ENCODE measurements at regions not wholly inside any gene's neighbourhood (a gene's known extent, or its start where the extent isn't known, plus 50 kb on each side); places are given as distances from the start of the nearest gene placed in this dataset.
"Not testable (repeated sequence)": the region's sequence is repeated elsewhere in the genome, so short reads cannot be mapped to it uniquely, and the experiment has no call there.

GRCh38 chr10:130516141-130516735 lies 380.0 kb downstream of the GLRX3 start:
- no peak overlapping the region for H3K27ac ChIP-seq (ENCODE audit: low read length)
- ATAC-seq (replicated peaks in 1 of 4) (no peak), DNase-seq (no peak)
- no peak overlapping the region for H3K4me3 ChIP-seq (ENCODE audit: control insufficient read depth in 1 of 2, extremely low read depth in 1 of 2, low read length in 1 of 2)
- Mint-ChIP-seq H3K9me3 (peaks cover 0 to 9% (median 4%) of the 10 kb centered on the region in 3 donors), H3K27ac (no peak overlapping the region), H3K4me3 (no peak overlapping the region), H3K27me3 (peaks cover 0 to 10% of the 10 kb centered on the region in 2 donors), H3K4me1 (no peaks in the 10 kb centered on the region), H3K36me3 (no peaks in the 10 kb centered on the region)
- no peaks in the 10 kb centered on the region for H3K9me3 ChIP-seq
- ChIA-PET POLR2A (no interaction called here), CTCF (no interaction called here)
- WGBS (ENCODE audit: insufficient coverage) = 61% methylated on average over 2 of the region's 4 CpGs
- no peaks in the 10 kb centered on the region for H3K4me1 ChIP-seq (ENCODE audit: control insufficient read depth in 1 of 2, extremely low read depth in 1 of 2, insufficient read depth in 2 of 2, low read length in 2 of 2)
- peaks cover 0 to 7% of the 10 kb centered on the region in 2 experiments for H3K27me3 ChIP-seq (replicated peaks in 1 of 2; ENCODE audit: control insufficient read depth in 2 of 2, extremely low read depth in 1 of 2, insufficient read depth in 2 of 2, low read length in 1 of 2)
- H3K36me3 ChIP-seq (ENCODE audit: control insufficient read depth in 2 of 2, extremely low read depth in 1 of 2, insufficient read depth in 1 of 2, low read length in 1 of 2) = no peaks in the 10 kb centered on the region

- H3K4me1 Mint-ChIP-seq, POLR2A ChIA-PET: not testable (repeated sequence)
Measured at GRCh38 chr10:130518921-130519320, 382.7 kb downstream of the GLRX3 start.

GRCh38 chr10:130519791-130520190 lies 383.6 kb downstream of the GLRX3 start:
- H3K4me1 ChIP-seq (ENCODE audit: control insufficient read depth in 1 of 2, extremely low read depth in 1 of 2, insufficient read depth in 2 of 2, low read length in 2 of 2) = no peaks in the 10 kb centered on the region
- H3K4me3 Mint-ChIP-seq = no peak overlapping the region
- no peaks in the 10 kb centered on the region for H3K4me1 Mint-ChIP-seq
- H3K27ac Mint-ChIP-seq = no peak overlapping the region
- DNase-seq (no peak), ATAC-seq (replicated peaks in 1 of 4) (no peak)
- H3K27me3 Mint-ChIP-seq = peaks cover 0 to 3% of the 10 kb centered on the region in 2 donors
- CTCF ChIA-PET = no interaction called here
- peaks cover 0 to 7% of the 10 kb centered on the region in 2 experiments for H3K27me3 ChIP-seq (replicated peaks in 1 of 2; ENCODE audit: control insufficient read depth in 2 of 2, extremely low read depth in 1 of 2, insufficient read depth in 2 of 2, low read length in 1 of 2)
- no peak overlapping the region for H3K4me3 ChIP-seq (ENCODE audit: control insufficient read depth in 1 of 2, extremely low read depth in 1 of 2, low read length in 1 of 2)
- no peak overlapping the region for H3K27ac ChIP-seq (ENCODE audit: low read length)
- peaks cover 0 to 9% (median 4%) of the 10 kb centered on the region in 3 donors for H3K9me3 Mint-ChIP-seq
- H3K9me3 ChIP-seq = no peaks in the 10 kb centered on the region
- POLR2A ChIA-PET = no interaction called here
- H3K36me3 Mint-ChIP-seq = no peaks in the 10 kb centered on the region
- 91% methylated on average over 8 of the region's 9 CpGs for WGBS (ENCODE audit: insufficient coverage)
- H3K36me3 ChIP-seq (ENCODE audit: control insufficient read depth in 2 of 2, extremely low read depth in 1 of 2, insufficient read depth in 1 of 2, low read length in 1 of 2) = no peaks in the 10 kb centered on the region

More at GRCh38 chr10:130518921-130519320, 382.7 kb downstream of the GLRX3 start:
- H3K9me3 ChIP-seq; H3K36me3 ChIP-seq (ENCODE audit: control insufficient read depth in 2 of 2, extremely low read depth in 1 of 2, insufficient read depth in 1 of 2, low read length in 1 of 2); H3K4me3 Mint-ChIP-seq; H3K27me3 ChIP-seq (replicated peaks in 1 of 2; ENCODE audit: control insufficient read depth in 2 of 2, extremely low read depth in 1 of 2, insufficient read depth in 2 of 2, low read length in 1 of 2); H3K4me1 ChIP-seq (ENCODE audit: control insufficient read depth in 1 of 2, extremely low read depth in 1 of 2, insufficient read depth in 2 of 2, low read length in 2 of 2); H3K4me3 ChIP-seq (ENCODE audit: control insufficient read depth in 1 of 2, extremely low read depth in 1 of 2, low read length in 1 of 2); CTCF ChIA-PET; H3K27ac Mint-ChIP-seq; H3K9me3 Mint-ChIP-seq; ATAC-seq (replicated peaks in 1 of 4); H3K27ac ChIP-seq (ENCODE audit: low read length); H3K36me3 Mint-ChIP-seq; DNase-seq; H3K27me3 Mint-ChIP-seq: not testable (repeated sequence)
- WGBS (ENCODE audit: insufficient coverage) = no CpG with 5 or more reads among the region's 13 CpGs

GRCh38 chr10:130531312-130531711 lies 395.1 kb downstream of the GLRX3 start:
- Histone ChIP-seq H3K27ac (ENCODE audit: low read length) (no peak overlapping the region), H3K4me1 (ENCODE audit: control insufficient read depth in 1 of 2, extremely low read depth in 1 of 2, insufficient read depth in 2 of 2, low read length in 2 of 2) (no peaks in the 10 kb centered on the region), H3K36me3 (ENCODE audit: control insufficient read depth in 2 of 2, extremely low read depth in 1 of 2, insufficient read depth in 1 of 2, low read length in 1 of 2) (no peaks in the 10 kb centered on the region), H3K4me3 (ENCODE audit: control insufficient read depth in 1 of 2, extremely low read depth in 1 of 2, low read length in 1 of 2) (no peak overlapping the region), H3K9me3 (no peaks in the 10 kb centered on the region), H3K27me3 (replicated peaks in 1 of 2; ENCODE audit: control insufficient read depth in 2 of 2, extremely low read depth in 1 of 2, insufficient read depth in 2 of 2, low read length in 1 of 2) (no peaks in the 10 kb centered on the region)
- WGBS (ENCODE audit: insufficient coverage) = 90% methylated on average over 8 of the region's 11 CpGs
- H3K27ac Mint-ChIP-seq = no peak overlapping the region
- DNase-seq (no peak), ATAC-seq (replicated peaks in 1 of 4) (no peak)
- H3K36me3 Mint-ChIP-seq = no peaks in the 10 kb centered on the region
- POLR2A ChIA-PET = interaction anchor here in 1 of 2 donors (0.6 kb wide), 1 partner anchor 767 kb away, joined by 8 read pairs; no protein-coding TSS in a partner anchor
- no peaks in the 10 kb centered on the region for H3K4me1 Mint-ChIP-seq
- H3K27me3 Mint-ChIP-seq = peaks cover 0 to 2% of the 10 kb centered on the region in 2 donors
- no peak overlapping the region for H3K4me3 Mint-ChIP-seq
- peaks cover 0 to 7% (median 7%) of the 10 kb centered on the region in 3 donors for H3K9me3 Mint-ChIP-seq
- CTCF ChIA-PET = no interaction called here

DNA sequence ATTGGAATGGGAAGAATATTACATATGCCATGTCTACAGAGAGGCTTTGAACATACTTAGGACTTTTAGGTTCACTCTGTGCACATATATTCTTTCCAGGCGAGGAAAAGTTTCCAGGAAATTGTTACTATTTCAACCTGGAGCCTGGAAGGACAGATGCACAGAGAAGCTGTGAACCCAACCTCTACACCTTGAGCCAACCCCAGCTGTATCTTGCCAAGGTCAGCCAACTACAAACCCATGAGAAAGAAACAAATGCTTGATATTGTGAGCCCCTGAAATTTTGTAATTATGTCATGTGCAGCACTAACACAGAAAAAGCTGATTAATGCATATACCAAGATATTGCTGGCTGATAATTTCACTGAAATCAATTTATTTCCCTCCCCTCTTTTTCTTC lies 404.9 kb downstream of the GLRX3 start:
- WGBS (ENCODE audit: insufficient coverage) = 57% methylated on average over 1 of the region's 1 CpG
- Mint-ChIP-seq H3K4me1 (no peaks in the 10 kb centered on the region), H3K27me3 (peaks cover 11 to 13% of the 10 kb centered on the region in 2 donors), H3K9me3 (peaks cover 0 to 16% (median 5%) of the 10 kb centered on the region in 3 donors), H3K36me3 (no peaks in the 10 kb centered on the region), H3K27ac (no peak overlapping the region), H3K4me3 (no peak overlapping the region)
- Histone ChIP-seq H3K27ac (ENCODE audit: low read length) (no peak overlapping the region), H3K4me1 (ENCODE audit: control insufficient read depth in 1 of 2, extremely low read depth in 1 of 2, insufficient read depth in 2 of 2, low read length in 2 of 2) (no peaks in the 10 kb centered on the region), H3K4me3 (ENCODE audit: control insufficient read depth in 1 of 2, extremely low read depth in 1 of 2, low read length in 1 of 2) (no peak overlapping the region), H3K9me3 (no peaks in the 10 kb centered on the region), H3K36me3 (ENCODE audit: control insufficient read depth in 2 of 2, extremely low read depth in 1 of 2, insufficient read depth in 1 of 2, low read length in 1 of 2) (no peaks in the 10 kb centered on the region), H3K27me3 (replicated peaks in 1 of 2; ENCODE audit: control insufficient read depth in 2 of 2, extremely low read depth in 1 of 2, insufficient read depth in 2 of 2, low read length in 1 of 2) (peaks cover 2 to 13% of the 10 kb centered on the region in 2 experiments)
- DNase-seq = no peak
- ATAC-seq (replicated peaks in 1 of 4) = no peak
- POLR2A ChIA-PET = no interaction called here
- CTCF ChIA-PET = no interaction called here

DNA sequence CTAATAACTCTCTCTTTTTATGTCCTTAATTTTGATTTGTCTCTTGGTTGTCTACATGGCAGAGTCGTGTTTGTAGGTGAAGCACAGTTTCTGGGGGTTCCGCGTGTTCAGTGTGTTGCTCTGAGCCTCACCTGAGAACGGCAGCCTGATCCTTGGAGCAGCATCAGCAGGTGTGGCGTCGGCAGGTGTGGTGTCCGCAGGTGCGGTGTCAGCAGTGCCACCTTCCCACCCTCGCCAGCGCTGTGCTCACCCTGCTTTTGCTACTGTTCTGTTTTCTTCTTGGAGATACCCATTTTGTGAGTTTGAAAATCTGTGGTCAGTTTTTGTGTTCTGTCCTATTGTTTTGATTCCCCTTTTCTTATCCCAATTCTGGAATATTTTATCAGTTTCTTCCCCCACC lies 406.6 kb downstream of the GLRX3 start:
- Mint-ChIP-seq H3K4me3 (no peak overlapping the region), H3K27me3 (peaks cover 15 to 16% of the 10 kb centered on the region in 2 donors), H3K9me3 (peaks cover 0 to 6% (median 0%) of the 10 kb centered on the region in 3 donors), H3K36me3 (no peaks in the 10 kb centered on the region), H3K27ac (no peak overlapping the region), H3K4me1 (no peaks in the 10 kb centered on the region)
- Histone ChIP-seq H3K9me3 (no peaks in the 10 kb centered on the region), H3K4me3 (ENCODE audit: control insufficient read depth in 1 of 2, extremely low read depth in 1 of 2, low read length in 1 of 2) (no peak overlapping the region), H3K27ac (ENCODE audit: low read length) (no peak overlapping the region), H3K36me3 (ENCODE audit: control insufficient read depth in 2 of 2, extremely low read depth in 1 of 2, insufficient read depth in 1 of 2, low read length in 1 of 2) (no peaks in the 10 kb centered on the region), H3K27me3 (replicated peaks in 1 of 2; ENCODE audit: control insufficient read depth in 2 of 2, extremely low read depth in 1 of 2, insufficient read depth in 2 of 2, low read length in 1 of 2) (peaks cover 2 to 13% of the 10 kb centered on the region in 2 experiments), H3K4me1 (ENCODE audit: control insufficient read depth in 1 of 2, extremely low read depth in 1 of 2, insufficient read depth in 2 of 2, low read length in 2 of 2) (no peaks in the 10 kb centered on the region)
- POLR2A ChIA-PET = no interaction called here
- ATAC-seq (replicated peaks in 1 of 4) (no peak), DNase-seq (no peak)
- WGBS (ENCODE audit: insufficient coverage) = 84% methylated on average over 6 of the region's 10 CpGs
- CTCF ChIA-PET = no interaction called here

DNA sequence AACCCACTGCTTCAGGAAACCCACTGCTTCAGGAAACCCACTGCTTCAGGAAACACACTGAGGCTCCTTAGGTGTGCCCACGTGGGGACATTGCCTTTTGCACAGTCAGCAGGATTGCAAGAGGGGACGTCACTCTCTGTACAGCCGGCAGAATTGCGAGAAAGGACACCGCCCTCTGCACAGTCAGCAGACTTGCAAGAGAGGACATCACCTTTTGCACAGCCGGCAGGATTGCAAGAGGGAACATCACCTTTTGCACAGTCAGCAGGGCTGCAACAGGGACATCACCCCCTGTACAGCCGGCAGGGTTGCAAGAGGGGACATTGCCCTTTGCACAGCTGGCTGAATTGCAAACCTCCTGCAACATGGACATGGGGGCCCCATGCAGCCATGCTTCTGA lies 407.6 kb downstream of the GLRX3 start:
- ChIA-PET POLR2A (no interaction called here), CTCF (no interaction called here)
- H3K9me3 ChIP-seq = no peaks in the 10 kb centered on the region
- H3K27ac ChIP-seq (ENCODE audit: low read length) = no peak overlapping the region
- H3K9me3 Mint-ChIP-seq = no peaks in the 10 kb centered on the region
- DNase-seq (no peak), ATAC-seq (replicated peaks in 1 of 4) (no peak)
- H3K4me3 ChIP-seq (ENCODE audit: control insufficient read depth in 1 of 2, extremely low read depth in 1 of 2, low read length in 1 of 2) = no peak overlapping the region
- H3K4me1 Mint-ChIP-seq = no peaks in the 10 kb centered on the region
- H3K27me3 Mint-ChIP-seq = peaks cover 15 to 18% of the 10 kb centered on the region in 2 donors
- H3K27ac Mint-ChIP-seq = no peak overlapping the region
- H3K36me3 Mint-ChIP-seq = no peaks in the 10 kb centered on the region
- H3K27me3 ChIP-seq (replicated peaks in 1 of 2; ENCODE audit: control insufficient read depth in 2 of 2, extremely low read depth in 1 of 2, insufficient read depth in 2 of 2, low read length in 1 of 2) = peaks cover 2 to 14% of the 10 kb centered on the region in 2 experiments
- no peak overlapping the region for H3K4me3 Mint-ChIP-seq
- no peaks in the 10 kb centered on the region for H3K4me1 ChIP-seq (ENCODE audit: control insufficient read depth in 1 of 2, extremely low read depth in 1 of 2, insufficient read depth in 2 of 2, low read length in 2 of 2)
- 75% methylated on average over 7 of the region's 7 CpGs for WGBS (ENCODE audit: insufficient coverage)
- no peaks in the 10 kb centered on the region for H3K36me3 ChIP-seq (ENCODE audit: control insufficient read depth in 2 of 2, extremely low read depth in 1 of 2, insufficient read depth in 1 of 2, low read length in 1 of 2)

Measured in T-cell (primary cell).